ENCODE measurements at regions not wholly inside any gene's neighbourhood (a gene's known extent, or its start where the extent isn't known, plus 50 kb on each side); places are given as distances from the start of the nearest gene placed in this dataset.

DNA sequence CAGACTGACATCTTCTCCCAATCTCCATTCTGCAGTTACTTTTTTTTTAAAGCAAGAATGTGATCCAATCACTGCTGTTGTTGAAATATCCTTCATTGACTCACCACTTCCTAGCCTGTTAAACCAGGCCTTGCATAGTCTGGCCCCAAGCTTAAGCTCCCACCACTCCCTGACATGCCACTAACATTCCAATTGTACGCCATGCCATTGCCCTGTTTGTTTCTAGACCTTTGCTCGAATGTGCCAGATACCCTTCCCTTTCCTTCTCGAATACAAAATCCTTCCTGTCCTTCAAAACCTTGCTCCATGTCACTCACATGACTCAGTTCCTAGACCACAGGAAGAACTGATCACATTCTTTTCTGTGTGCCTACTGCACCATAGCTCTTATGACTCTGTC lies 224.2 kb downstream of the CYRIA start:
- no peak overlapping the region for H3K27ac ChIP-seq (ENCODE audit: low read length)
- H3K9me2 ChIP-seq (ENCODE audit: insufficient read depth, low read length), result no peaks in the 10 kb centered on the region
- H3K27me3 ChIP-seq (ENCODE audit: insufficient read depth, low read depth, low read length), result no peaks in the 10 kb centered on the region
- H3K9me3 ChIP-seq (ENCODE audit: low read length), result no peaks in the 10 kb centered on the region
- no peaks in the 10 kb centered on the region for H3K36me3 ChIP-seq (ENCODE audit: insufficient read depth, low read length)
- H2AFZ ChIP-seq (ENCODE audit: low read depth, low read length), result no peak overlapping the region
- no peaks in the 10 kb centered on the region for H3K79me2 ChIP-seq (replicated peaks; ENCODE audit: insufficient read depth, low read length)
- H3K9ac ChIP-seq (ENCODE audit: low read length), result no peak overlapping the region
- H4K20me1 ChIP-seq (ENCODE audit: insufficient read depth), result no peaks in the 10 kb centered on the region
- no peak for TF ChIP-seq TAF1 (IDR thresholded peaks at IDR 0.05; ENCODE audit: low read depth)
- no peak for TF ChIP-seq RAD21 (conservative IDR thresholded peaks at IDR 0.05)
- TF ChIP-seq, protein P1, sequence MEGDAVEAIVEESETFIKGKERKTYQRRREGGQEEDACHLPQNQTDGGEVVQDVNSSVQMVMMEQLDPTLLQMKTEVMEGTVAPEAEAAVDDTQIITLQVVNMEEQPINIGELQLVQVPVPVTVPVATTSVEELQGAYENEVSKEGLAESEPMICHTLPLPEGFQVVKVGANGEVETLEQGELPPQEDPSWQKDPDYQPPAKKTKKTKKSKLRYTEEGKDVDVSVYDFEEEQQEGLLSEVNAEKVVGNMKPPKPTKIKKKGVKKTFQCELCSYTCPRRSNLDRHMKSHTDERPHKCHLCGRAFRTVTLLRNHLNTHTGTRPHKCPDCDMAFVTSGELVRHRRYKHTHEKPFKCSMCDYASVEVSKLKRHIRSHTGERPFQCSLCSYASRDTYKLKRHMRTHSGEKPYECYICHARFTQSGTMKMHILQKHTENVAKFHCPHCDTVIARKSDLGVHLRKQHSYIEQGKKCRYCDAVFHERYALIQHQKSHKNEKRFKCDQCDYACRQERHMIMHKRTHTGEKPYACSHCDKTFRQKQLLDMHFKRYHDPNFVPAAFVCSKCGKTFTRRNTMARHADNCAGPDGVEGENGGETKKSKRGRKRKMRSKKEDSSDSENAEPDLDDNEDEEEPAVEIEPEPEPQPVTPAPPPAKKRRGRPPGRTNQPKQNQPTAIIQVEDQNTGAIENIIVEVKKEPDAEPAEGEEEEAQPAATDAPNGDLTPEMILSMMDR (IDR thresholded peaks at IDR 0.05; ENCODE audit: poor library complexity, severe bottlenecking), result no peak
- TF ChIP-seq EP300 (conservative IDR thresholded peaks at IDR 0.05; ENCODE audit: poor library complexity, severe bottlenecking), result no peak
- no peak for TF ChIP-seq POLR2AphosphoS5 (IDR thresholded peaks at IDR 0.05)
- no peak for TF ChIP-seq SMC3 (conservative IDR thresholded peaks at IDR 0.05; ENCODE audit: poor library complexity)
- TF ChIP-seq EZH2 (IDR thresholded peaks at IDR 0.05; ENCODE audit: borderline replicate concordance, insufficient read depth, low read length, poor library complexity, severe bottlenecking), result no peak
- no peak for TF ChIP-seq MXI1 (conservative IDR thresholded peaks at IDR 0.05; ENCODE audit: poor library complexity, severe bottlenecking)
- TF ChIP-seq, protein P2, sequence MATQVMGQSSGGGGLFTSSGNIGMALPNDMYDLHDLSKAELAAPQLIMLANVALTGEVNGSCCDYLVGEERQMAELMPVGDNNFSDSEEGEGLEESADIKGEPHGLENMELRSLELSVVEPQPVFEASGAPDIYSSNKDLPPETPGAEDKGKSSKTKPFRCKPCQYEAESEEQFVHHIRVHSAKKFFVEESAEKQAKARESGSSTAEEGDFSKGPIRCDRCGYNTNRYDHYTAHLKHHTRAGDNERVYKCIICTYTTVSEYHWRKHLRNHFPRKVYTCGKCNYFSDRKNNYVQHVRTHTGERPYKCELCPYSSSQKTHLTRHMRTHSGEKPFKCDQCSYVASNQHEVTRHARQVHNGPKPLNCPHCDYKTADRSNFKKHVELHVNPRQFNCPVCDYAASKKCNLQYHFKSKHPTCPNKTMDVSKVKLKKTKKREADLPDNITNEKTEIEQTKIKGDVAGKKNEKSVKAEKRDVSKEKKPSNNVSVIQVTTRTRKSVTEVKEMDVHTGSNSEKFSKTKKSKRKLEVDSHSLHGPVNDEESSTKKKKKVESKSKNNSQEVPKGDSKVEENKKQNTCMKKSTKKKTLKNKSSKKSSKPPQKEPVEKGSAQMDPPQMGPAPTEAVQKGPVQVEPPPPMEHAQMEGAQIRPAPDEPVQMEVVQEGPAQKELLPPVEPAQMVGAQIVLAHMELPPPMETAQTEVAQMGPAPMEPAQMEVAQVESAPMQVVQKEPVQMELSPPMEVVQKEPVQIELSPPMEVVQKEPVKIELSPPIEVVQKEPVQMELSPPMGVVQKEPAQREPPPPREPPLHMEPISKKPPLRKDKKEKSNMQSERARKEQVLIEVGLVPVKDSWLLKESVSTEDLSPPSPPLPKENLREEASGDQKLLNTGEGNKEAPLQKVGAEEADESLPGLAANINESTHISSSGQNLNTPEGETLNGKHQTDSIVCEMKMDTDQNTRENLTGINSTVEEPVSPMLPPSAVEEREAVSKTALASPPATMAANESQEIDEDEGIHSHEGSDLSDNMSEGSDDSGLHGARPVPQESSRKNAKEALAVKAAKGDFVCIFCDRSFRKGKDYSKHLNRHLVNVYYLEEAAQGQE (IDR thresholded peaks at IDR 0.05; ENCODE audit: borderline replicate concordance), result no peak
- no peaks in the 10 kb centered on the region for H3F3A ChIP-seq (ENCODE audit: insufficient read depth, low read length, poor library complexity, severe bottlenecking)
- no peak overlapping the region for H3K4me2 ChIP-seq (ENCODE audit: low read length)
- no peak overlapping the region for H3K4me3 ChIP-seq (ENCODE audit: low read length)

DNA sequence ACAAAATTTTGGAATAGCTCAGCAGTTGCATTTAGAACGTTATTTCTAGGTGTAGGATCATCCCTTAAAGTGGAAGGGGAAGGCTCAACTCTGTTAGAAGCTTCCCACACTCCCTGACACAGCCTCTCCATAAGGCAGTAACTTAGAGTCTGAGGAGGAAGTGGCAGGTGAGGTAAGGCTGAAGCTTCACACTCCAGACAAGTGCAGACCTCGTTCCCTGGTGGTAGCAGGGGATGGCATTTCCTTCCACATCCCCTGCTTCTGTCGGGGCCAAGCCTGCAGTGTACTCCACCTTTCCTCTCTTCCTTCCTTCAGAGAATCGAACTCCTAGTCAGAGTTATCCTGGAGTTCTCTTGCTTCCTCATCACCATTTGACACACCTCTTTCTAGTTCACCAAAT lies 224.7 kb downstream of the CYRIA start:
- no peaks in the 10 kb centered on the region for H3K9me2 ChIP-seq (ENCODE audit: insufficient read depth, low read length)
- TF ChIP-seq TAF1 (IDR thresholded peaks at IDR 0.05; ENCODE audit: low read depth), result no peak
- TF ChIP-seq, protein P2 (IDR thresholded peaks at IDR 0.05; ENCODE audit: borderline replicate concordance), result no peak
- TF ChIP-seq MXI1 (conservative IDR thresholded peaks at IDR 0.05; ENCODE audit: poor library complexity, severe bottlenecking), result no peak
- no peak for TF ChIP-seq EZH2 (IDR thresholded peaks at IDR 0.05; ENCODE audit: borderline replicate concordance, insufficient read depth, low read length, poor library complexity, severe bottlenecking)
- no peak for TF ChIP-seq POLR2AphosphoS5 (IDR thresholded peaks at IDR 0.05)
- TF ChIP-seq RAD21 (conservative IDR thresholded peaks at IDR 0.05), result no peak
- TF ChIP-seq EP300 (conservative IDR thresholded peaks at IDR 0.05; ENCODE audit: poor library complexity, severe bottlenecking), result no peak
- TF ChIP-seq, protein P1 (IDR thresholded peaks at IDR 0.05; ENCODE audit: poor library complexity, severe bottlenecking), result no peak
- TF ChIP-seq SMC3 (conservative IDR thresholded peaks at IDR 0.05; ENCODE audit: poor library complexity), result no peak
- H3K36me3 ChIP-seq (ENCODE audit: insufficient read depth, low read length), result no peaks in the 10 kb centered on the region
- no peaks in the 10 kb centered on the region for H3K79me2 ChIP-seq (replicated peaks; ENCODE audit: insufficient read depth, low read length)
- no peaks in the 10 kb centered on the region for H4K20me1 ChIP-seq (ENCODE audit: insufficient read depth)
- H3F3A ChIP-seq (ENCODE audit: insufficient read depth, low read length, poor library complexity, severe bottlenecking), result no peaks in the 10 kb centered on the region
- H3K9ac ChIP-seq (ENCODE audit: low read length), result no peak overlapping the region
- no peaks in the 10 kb centered on the region for H3K27me3 ChIP-seq (ENCODE audit: insufficient read depth, low read depth, low read length)
- no peak overlapping the region for H3K4me2 ChIP-seq (ENCODE audit: low read length)
- H2AFZ ChIP-seq (ENCODE audit: low read depth, low read length), result no peak overlapping the region
- no peak overlapping the region for H3K4me3 ChIP-seq (ENCODE audit: low read length)
- H3K9me3 ChIP-seq (ENCODE audit: low read length), result no peaks in the 10 kb centered on the region
- no peak overlapping the region for H3K27ac ChIP-seq (ENCODE audit: low read length)
